GM12878 (cell line): ENCODE measurements at regions not wholly inside any gene's neighbourhood (a gene's known extent, or its start where the extent isn't known, plus 50 kb on each side); places are given as distances from the start of the nearest gene placed in this dataset.

ENCODE experiments used
- ATAC-seq: fragments of 200-7000 bp; cut with Tn5 transposase; 3 replicates; pipeline ENCODE4 v1.9.1; 2020; ENCODE audit warnings: mild to moderate bottlenecking, moderate library complexity
- BruUV-seq: library from RNA; stranded (reverse); fragments of 400-500 nt; replicated peaks from 2 replicates; lab custom pipeline; 2021; lab: Mats Ljungman, UMichigan
- CTCF ChIA-PET: fragments of 300-600 bp; sonication (Branson Sonifier 250); formaldehyde crosslinking; extraction: SDS; loops from one replicate; lab custom pipeline; 2021; ENCODE audit warnings: inconsistent platforms; lab: Yijun Ruan, JAX
- POLR2A ChIA-PET: fragments of 350-600 bp; formaldehyde crosslinking; extraction: SDS; loops from one replicate; lab custom pipeline; 2021; ENCODE audit warnings: inconsistent platforms; lab: Charles Lee
- RAD21 ChIA-PET: fragments of 300-600 bp; sonication (Branson Sonifier 250); formaldehyde crosslinking; loops from one replicate; lab custom pipeline; 2023; ENCODE audit warnings: antibody characterized with exemption; ENCODE audit not compliant: unreplicated experiment; lab: Charles Lee
- SMC1A ChIA-PET: fragments of 300-600 bp; sonication (Branson Sonifier 250); formaldehyde crosslinking; loops from one replicate; lab custom pipeline; 2023; ENCODE audit not compliant: unreplicated experiment, uncharacterized antibody; lab: Charles Lee
- DNase-seq: peaks from one replicate; pipeline ENCODE4 v3.0.0-alpha.2; 2011; ENCODE audit warnings: low read depth, low spot score
- FAIRE-seq: peaks from 3 replicates; lab custom pipeline; 2011; peaks lifted over from hg19 to GRCh38; lab: Jason Lieb, UNC
- H2AFZ ChIP-seq: 2 replicates; pipeline ENCODE4 v1.6.0; 2011; ENCODE audit warnings: low read depth, low read length, control low read depth; ENCODE audit not compliant: control insufficient read depth
- H3K27ac ChIP-seq: 2 replicates; pipeline ENCODE4 v1.5.1; 2011; ENCODE audit warnings: control low read depth; ENCODE audit not compliant: control insufficient read depth, insufficient read depth
- H3K27me3 ChIP-seq, 2 experiments: replicated peaks in 1 of 2; 2 replicates each; pipeline versions ENCODE4 v1.6.0 to v1.6.1; 2011; ENCODE audit warnings: low read length in 1 of 2; ENCODE audit not compliant: control insufficient read depth in 2 of 2, insufficient read depth in 2 of 2
- H3K36me3 ChIP-seq, 2 experiments: 2 replicates each; pipeline ENCODE4 v1.5.1; 2011; ENCODE audit warnings: low read length in 1 of 2; ENCODE audit not compliant: control insufficient read depth in 2 of 2, insufficient read depth in 2 of 2
- H3K4me1 ChIP-seq: 2 replicates; pipeline ENCODE4 v1.6.1; 2011; ENCODE audit warnings: mild to moderate bottlenecking, low read length, moderate library complexity, mixed read lengths; ENCODE audit not compliant: control insufficient read depth, insufficient read depth
- H3K4me2 ChIP-seq: 2 replicates; pipeline ENCODE4 v1.6.0; 2011; ENCODE audit warnings: control low read depth; ENCODE audit not compliant: control insufficient read depth, insufficient read depth
- H3K4me3 ChIP-seq: fragments of 200-600 bp; sonication (generic); 2 replicates; pipeline ENCODE4 v1.5.1; 2016
- H3K79me2 ChIP-seq: 2 replicates; pipeline ENCODE4 v1.6.0; 2011; ENCODE audit warnings: low read length; ENCODE audit not compliant: control insufficient read depth, insufficient read depth
- H3K9ac ChIP-seq: 2 replicates; pipeline ENCODE4 v1.8.0; 2011; ENCODE audit warnings: low read length, control low read depth, mixed read lengths; ENCODE audit not compliant: control insufficient read depth, insufficient read depth
- H3K9me3 ChIP-seq: replicated peaks from 3 replicates; pipeline ENCODE4 v1.5.1; 2011; ENCODE audit warnings: mild to moderate bottlenecking, low read length; ENCODE audit not compliant: control insufficient read depth, insufficient read depth
- H4K20me1 ChIP-seq: 2 replicates; pipeline ENCODE4 v1.6.0; 2011; ENCODE audit not compliant: control insufficient read depth, insufficient read depth
- NR2F1 ChIP-seq: fragments of 450-650 bp; conservative IDR thresholded peaks from 2 replicates; pipeline ENCODE4 v1.6.1; 2017; ENCODE audit warnings: mild to moderate bottlenecking
- NRF1 ChIP-seq: conservative IDR thresholded peaks from 2 replicates; pipeline ENCODE4 v1.6.1; 2011; ENCODE audit warnings: mild to moderate bottlenecking, low read depth, low read length, improper control_type of control experiment
- SREBF2 ChIP-seq: IDR thresholded peaks from 2 replicates; pipeline ENCODE4 v1.6.1; 2012; ENCODE audit warnings: mild to moderate bottlenecking, low read length
- SUPT20H ChIP-seq: IDR thresholded peaks from 2 replicates; pipeline ENCODE4 v1.6.1; 2011; ENCODE audit warnings: low read depth, mild to moderate bottlenecking, low read length, moderate library complexity, borderline replicate concordance; ENCODE audit not compliant: control insufficient read depth
- TARDBP ChIP-seq: IDR thresholded peaks from 2 replicates; pipeline ENCODE4 v1.6.1; 2016; ENCODE audit warnings: borderline replicate concordance
- ZBTB11 ChIP-seq: fragments of 450-650 bp; formaldehyde crosslinking; IDR thresholded peaks from 2 replicates; pipeline ENCODE4 v1.5.0; 2022; ENCODE audit warnings: mild to moderate bottlenecking, missing genetic modification characterization
- ZNF622 ChIP-seq: fragments of 450-650 bp; IDR thresholded peaks from 2 replicates; pipeline ENCODE4 v1.6.1; 2017; ENCODE audit warnings: mild to moderate bottlenecking, inconsistent platforms
- ZSCAN29 ChIP-seq: fragments of 450-650 bp; IDR thresholded peaks from 2 replicates; pipeline ENCODE4 v1.6.1; 2017; ENCODE audit warnings: mild to moderate bottlenecking, moderate library complexity
- WGBS: methylation state at CpG from one replicate; pipeline ENCODE4 v1.1.6; 2016; ENCODE audit warnings: low lambda C conversion rate; ENCODE audit not compliant: insufficient replicate concordance, insufficient coverage; ENCODE audit errors: missing lambda C conversion rate; 5-methylcytosine and 5-hydroxymethylcytosine counted together
- in situ Hi-C: fragments of 300-500 bp; cut with MboI; formaldehyde crosslinking; loops from 9 replicates; pipeline ENCODE4 v1.14.3; 2018; ENCODE audit warnings: mixed read lengths
- intact Hi-C: fragments of 100-400 bp; cut with micrococcal nuclease; formaldehyde crosslinking; loops from one replicate; pipeline ENCODE4 v1.14.2; 2022; ENCODE audit not compliant: unreplicated experiment

- Histone ChIP-seq H3K9me3 (no peaks in the 10 kb centered on the region), H3K79me2 (no peaks in the 10 kb centered on the region), H3K27ac (no peak overlapping the region), H4K20me1 (no peaks in the 10 kb centered on the region), H3K4me2 (no peak overlapping the region), H3K4me3 (no peak overlapping the region), H2AFZ (no peak overlapping the region)
- RAD21 ChIA-PET: no interaction called here
- in situ Hi-C loops: no loop called here
- no TSS peak for BruUV-seq
- DNase-seq: no peak
- TF ChIP-seq ZNF622 (no peak), ZSCAN29 (no peak), ZBTB11 (no peak), TARDBP (no peak), SUPT20H (no peak), NR2F1 (no peak), SREBF2 (no peak), NRF1 (no peak)
- TF ChIP-seq, all 136 proteins: peak for 0
- no peak for ATAC-seq
- H3K36me3 ChIP-seq: no peaks in the 10 kb centered on the region
- no peak for FAIRE-seq
- no peaks in the 10 kb centered on the region for H3K4me1 ChIP-seq
- SMC1A ChIA-PET: no interaction called here
- WGBS: 52% methylated on average over 2 of the region's 2 CpGs
- CTCF ChIA-PET: no interaction called here
- no peaks in the 10 kb centered on the region for H3K27me3 ChIP-seq
- intact Hi-C loops: no loop called here
- no peak overlapping the region for H3K9ac ChIP-seq
- POLR2A ChIA-PET: no interaction called here
These were observed 328.0 kb downstream of the ZNF621 start for GRCh38 chr3:40852712-40853111.
